GM10248 (cell line): ENCODE measurements at regions not wholly inside any gene's neighbourhood (a gene's known extent, or its start where the extent isn't known, plus 50 kb on each side); places are given as distances from the start of the nearest gene placed in this dataset.

Experiments
- CTCF ChIA-PET: fragments of 300-600 bp; sonication (Branson Sonifier 250); formaldehyde crosslinking; extraction: SDS; loops from one replicate; lab custom pipeline; 2021; ENCODE audit warnings: antibody characterized with exemption; lab: Yijun Ruan, JAX
- POLR2A ChIA-PET: fragments of 350-650 bp; sonication (Branson Sonifier 250); formaldehyde crosslinking; extraction: SDS; loops from one replicate; lab custom pipeline; 2020; ENCODE audit warnings: antibody characterized with exemption; lab: Yijun Ruan, JAX
- DNase-seq: peaks from one replicate; pipeline ENCODE4 v3.0.0; 2012; ENCODE audit errors: extremely low spot score
- TF ChIP-seq, protein P1 (sequence below): IDR thresholded peaks from 2 replicates; pipeline ENCODE4 v1.5.1; 2012; ENCODE audit warnings: mild to moderate bottlenecking, low read depth; ENCODE audit errors: extremely low read depth, missing control alignments, control extremely low read depth

DNA sequence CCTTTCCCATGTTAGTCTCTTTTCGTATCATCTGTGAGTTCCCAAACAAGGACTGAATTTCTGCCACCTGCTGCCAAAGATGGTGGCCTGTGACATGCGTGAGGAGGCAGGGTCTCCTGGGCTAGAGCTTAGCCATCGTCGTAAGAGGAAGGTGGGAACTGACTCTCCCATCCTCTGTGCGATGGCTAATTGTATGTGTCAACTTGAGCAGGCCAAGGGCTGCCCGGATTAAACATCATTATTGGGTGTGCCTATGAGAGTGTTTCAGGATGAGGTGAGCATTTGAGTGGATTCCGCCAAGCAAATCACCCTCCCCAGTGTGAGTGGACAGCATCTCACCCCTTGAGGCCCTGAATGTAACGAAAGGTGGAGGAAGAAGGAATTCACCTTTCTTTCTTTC is 220.7 kb upstream of the DIO3 start:
- ChIA-PET POLR2A (no interaction called here), CTCF (no interaction called here)
- TF ChIP-seq, protein P1, sequence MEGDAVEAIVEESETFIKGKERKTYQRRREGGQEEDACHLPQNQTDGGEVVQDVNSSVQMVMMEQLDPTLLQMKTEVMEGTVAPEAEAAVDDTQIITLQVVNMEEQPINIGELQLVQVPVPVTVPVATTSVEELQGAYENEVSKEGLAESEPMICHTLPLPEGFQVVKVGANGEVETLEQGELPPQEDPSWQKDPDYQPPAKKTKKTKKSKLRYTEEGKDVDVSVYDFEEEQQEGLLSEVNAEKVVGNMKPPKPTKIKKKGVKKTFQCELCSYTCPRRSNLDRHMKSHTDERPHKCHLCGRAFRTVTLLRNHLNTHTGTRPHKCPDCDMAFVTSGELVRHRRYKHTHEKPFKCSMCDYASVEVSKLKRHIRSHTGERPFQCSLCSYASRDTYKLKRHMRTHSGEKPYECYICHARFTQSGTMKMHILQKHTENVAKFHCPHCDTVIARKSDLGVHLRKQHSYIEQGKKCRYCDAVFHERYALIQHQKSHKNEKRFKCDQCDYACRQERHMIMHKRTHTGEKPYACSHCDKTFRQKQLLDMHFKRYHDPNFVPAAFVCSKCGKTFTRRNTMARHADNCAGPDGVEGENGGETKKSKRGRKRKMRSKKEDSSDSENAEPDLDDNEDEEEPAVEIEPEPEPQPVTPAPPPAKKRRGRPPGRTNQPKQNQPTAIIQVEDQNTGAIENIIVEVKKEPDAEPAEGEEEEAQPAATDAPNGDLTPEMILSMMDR: no peak
- DNase-seq: no peak

DNA sequence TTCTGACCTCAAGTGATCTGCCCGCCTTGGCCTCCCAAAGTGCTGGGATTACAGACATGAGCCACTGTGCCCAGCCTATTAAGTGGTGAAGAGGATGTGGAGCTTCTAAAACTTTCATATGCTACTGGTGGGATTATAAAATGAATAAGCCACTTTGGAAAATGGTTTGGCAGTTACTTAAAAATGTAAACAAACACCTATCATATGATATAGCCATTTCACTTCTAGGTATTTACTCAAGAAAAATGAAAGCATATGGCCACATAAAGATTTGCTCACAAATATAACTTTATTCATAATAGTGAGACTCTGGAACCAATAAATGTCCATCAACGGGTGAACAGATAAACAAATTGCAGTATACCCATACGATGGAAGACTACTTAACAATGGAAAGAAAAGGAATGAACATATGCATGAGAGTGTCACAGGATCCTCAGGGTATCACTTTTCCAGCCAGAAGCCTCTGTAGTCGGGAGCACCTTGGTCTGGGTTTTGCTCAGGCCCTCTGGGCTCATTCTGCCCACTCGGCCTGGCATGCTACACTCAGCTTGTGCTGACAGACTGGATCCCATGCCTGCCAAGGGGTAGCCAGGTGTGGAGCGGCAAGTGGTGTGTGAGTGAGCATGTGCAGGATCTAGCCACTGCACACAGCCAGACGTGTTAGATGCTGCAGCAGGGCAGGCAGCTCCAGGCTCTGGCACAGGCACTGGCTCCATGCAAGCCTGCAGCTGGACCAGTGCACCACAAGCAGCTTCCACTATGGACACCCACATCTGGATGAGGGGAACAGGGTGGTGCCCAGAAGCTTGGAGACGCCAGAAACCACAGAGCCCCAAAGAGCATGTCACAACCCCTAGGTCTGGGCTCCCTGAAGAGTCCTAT is 213.2 kb upstream of the DIO3 start:
- TF ChIP-seq, protein P1: no peak
- POLR2A ChIA-PET: no interaction called here
- DNase-seq: no peak
- CTCF ChIA-PET: no interaction called here

DNA sequence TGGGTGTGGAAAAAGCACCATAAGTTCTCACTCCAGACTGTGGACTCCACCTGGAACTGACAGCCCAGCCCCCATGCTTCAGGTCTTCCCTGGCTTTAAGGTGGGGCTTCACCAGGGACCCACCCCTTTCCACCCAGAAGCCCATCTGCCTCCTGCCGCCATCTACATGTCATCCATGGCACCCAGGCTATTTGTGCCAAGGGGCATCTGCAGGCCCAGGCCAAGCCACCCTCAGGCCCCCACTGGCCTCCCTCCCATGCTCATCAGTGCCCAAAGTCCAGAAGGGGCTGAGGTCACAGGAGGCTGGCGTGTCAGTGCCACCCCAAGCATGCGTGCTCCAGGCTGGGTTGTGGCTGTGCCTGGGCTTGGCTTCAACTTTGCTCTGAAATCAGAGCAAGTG is 212.2 kb upstream of the DIO3 start:
- ChIA-PET POLR2A (no interaction called here), CTCF (interaction anchor here (0.9 kb wide), 1 partner anchor 12 kb away, joined by 3 read pairs; no protein-coding TSS in a partner anchor)
- TF ChIP-seq, protein P1: no peak
- DNase-seq: no peak

DNA sequence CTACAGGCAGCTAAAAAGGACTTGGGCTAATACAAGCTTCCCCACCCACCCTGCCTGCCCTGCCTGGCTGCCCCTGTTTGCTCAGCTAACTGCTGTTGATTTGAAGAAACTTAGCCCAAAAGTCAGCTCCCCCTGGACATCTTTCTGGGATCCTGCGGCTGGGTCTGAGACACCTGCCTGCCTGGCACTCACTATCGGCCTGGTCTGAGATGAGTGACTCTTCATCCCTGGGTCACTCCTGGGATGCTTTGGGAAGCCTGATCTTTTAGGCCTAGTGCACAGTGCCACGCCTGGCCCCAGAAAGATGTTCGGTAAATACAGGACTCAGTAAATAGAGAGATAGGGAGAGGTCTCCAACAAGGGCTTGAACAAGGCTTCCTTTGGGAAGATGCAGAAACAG is 211.3 kb upstream of the DIO3 start:
- no peak for DNase-seq
- ChIA-PET CTCF (interaction anchor here (0.9 kb wide), 1 partner anchor 13 kb away, joined by 3 read pairs; no protein-coding TSS in a partner anchor), POLR2A (no interaction called here)
- TF ChIP-seq, protein P1: no peak

DNA sequence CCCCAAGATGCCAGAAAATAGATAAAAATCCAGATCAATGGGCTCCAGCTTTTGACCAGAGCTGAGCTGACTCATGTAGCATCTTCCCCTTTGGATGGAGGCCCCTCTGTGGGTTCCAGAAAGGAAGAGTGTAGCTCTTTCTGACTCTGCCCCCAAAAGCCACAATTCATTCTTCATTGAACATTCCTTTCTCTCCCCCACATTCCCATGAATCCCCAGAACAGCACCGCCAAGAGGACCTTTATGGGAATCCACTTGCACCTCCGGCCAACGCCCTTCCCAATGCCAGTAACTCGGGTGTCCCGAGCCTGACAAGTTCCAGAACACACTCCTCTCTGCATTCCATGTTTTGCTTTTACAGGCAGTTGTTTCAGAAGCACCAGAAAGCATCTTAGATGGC is 210.6 kb upstream of the DIO3 start:
- ChIA-PET POLR2A (no interaction called here), CTCF (no interaction called here)
- TF ChIP-seq, protein P1: no peak
- no peak for DNase-seq

DNA sequence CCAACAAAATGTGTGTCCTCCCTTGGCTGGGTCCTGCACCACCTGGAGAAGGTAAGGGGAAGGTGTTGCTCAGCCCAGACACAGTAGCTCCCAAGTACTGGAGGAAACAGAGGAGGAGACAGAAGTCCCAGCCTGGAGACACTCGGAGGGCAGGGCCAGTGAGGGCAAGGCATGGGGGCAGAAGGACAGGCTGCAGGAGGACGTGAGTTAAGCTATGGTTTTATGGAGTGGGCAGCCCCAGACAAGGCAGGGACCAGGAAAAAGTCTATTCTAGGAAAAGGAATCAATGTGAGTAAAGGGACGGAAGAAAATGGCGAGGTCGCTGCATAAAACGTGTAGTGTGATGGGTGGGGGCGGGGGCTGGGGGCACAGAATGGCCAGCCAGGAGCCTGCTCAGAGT is 210.1 kb upstream of the DIO3 start:
- POLR2A ChIA-PET: no interaction called here
- CTCF ChIA-PET: no interaction called here
- TF ChIP-seq, protein P1: no peak
- DNase-seq: no peak
